Thoracic aorta (tissue), 2 donors: ENCODE measurements at regions not wholly inside any gene's neighbourhood (a gene's known extent, or its start where the extent isn't known, plus 50 kb on each side); places are given as distances from the start of the nearest gene placed in this dataset.

ENCODE experiments used
- ATAC-seq: fragments of 150-250 bp; one replicate; pipeline ENCODE4 v1.8.0; 2017; ENCODE audit warnings: low read depth; ENCODE audit not compliant: insufficient number of reproducible peaks, low FRiP score
- DNase-seq: peaks from one replicate; pipeline ENCODE4 v3.0.0-alpha.2; 2020; ENCODE audit warnings: low spot score
- H3K27ac ChIP-seq, 2 donors: fragments of 200-600 bp; sonication (generic); 1 replicate in 1 of 2; 2 replicates in 1 of 2; pipeline ENCODE4 v1.5.1; 2016; ENCODE audit warnings: mild to moderate bottlenecking in 2 of 2, moderate library complexity in 2 of 2
- H3K27me3 ChIP-seq: fragments of 200-600 bp; sonication (generic); replicated peaks from 2 replicates; pipeline ENCODE4 v1.6.0; 2016; ENCODE audit warnings: mild to moderate bottlenecking; ENCODE audit not compliant: insufficient read depth
- H3K36me3 ChIP-seq: fragments of 200-600 bp; sonication (generic); one replicate; pipeline ENCODE4 v1.5.1; 2016
- H3K4me1 ChIP-seq, 2 donors: fragments of 200-600 bp; sonication (generic); 1 replicate in 1 of 2; 2 replicates in 1 of 2; pipeline versions ENCODE4 v1.5.1 to v1.6.0; 2016; ENCODE audit warnings: low read depth in 2 of 2, mild to moderate bottlenecking in 1 of 2; ENCODE audit not compliant: control insufficient read depth in 1 of 2
- H3K4me3 ChIP-seq: fragments of 200-600 bp; sonication (generic); 2 replicates; pipeline ENCODE4 v1.5.1; 2016; ENCODE audit warnings: mild to moderate bottlenecking
- H3K9me3 ChIP-seq: fragments of 200-600 bp; sonication (generic); 2 replicates; pipeline ENCODE4 v1.5.1; 2016
- TF ChIP-seq, protein P1 (sequence below): fragments of 200-600 bp; sonication (generic); IDR thresholded peaks from one replicate; pipeline ENCODE4 v1.5.1; 2019; ENCODE audit warnings: antibody characterized with exemption

DNA sequence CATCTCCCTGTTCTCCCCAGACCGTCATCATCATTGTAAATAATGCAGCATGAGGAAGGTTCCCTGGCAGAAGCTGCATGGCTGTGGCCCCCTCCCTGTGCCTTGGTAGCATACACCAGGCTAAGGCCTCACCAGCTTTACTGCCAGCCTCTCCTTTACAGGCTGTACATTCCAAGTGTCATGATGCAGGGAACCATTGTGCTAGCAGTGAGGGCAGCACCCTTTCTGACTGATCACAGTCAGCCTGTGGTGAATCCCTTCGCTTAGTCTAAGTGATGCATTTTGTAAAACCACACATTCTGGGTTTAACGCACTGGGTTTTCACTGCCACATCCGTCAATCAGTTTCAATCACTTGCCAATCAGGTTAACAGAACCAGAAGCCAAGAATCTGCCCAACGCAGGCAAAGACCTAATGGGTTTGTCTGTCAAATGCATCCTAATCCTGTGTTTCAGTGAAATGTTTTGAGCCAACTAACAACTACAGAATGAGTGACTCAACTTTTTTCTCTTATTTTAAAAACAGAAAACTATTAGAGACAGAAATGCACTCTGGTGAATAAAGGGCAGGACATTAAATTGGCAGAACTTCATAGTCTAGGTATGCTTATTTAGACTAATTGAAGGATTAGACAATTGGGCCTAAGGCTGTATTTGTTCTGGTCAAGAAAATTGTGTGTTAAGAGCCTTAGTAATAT, 225.9 kb upstream of the DPH6 start:
- no peak for DNase-seq
- no peaks in the 10 kb centered on the region for H3K36me3 ChIP-seq
- no peak overlapping the region for H3K27ac ChIP-seq
- no peaks in the 10 kb centered on the region for H3K9me3 ChIP-seq
- TF ChIP-seq, protein P1, sequence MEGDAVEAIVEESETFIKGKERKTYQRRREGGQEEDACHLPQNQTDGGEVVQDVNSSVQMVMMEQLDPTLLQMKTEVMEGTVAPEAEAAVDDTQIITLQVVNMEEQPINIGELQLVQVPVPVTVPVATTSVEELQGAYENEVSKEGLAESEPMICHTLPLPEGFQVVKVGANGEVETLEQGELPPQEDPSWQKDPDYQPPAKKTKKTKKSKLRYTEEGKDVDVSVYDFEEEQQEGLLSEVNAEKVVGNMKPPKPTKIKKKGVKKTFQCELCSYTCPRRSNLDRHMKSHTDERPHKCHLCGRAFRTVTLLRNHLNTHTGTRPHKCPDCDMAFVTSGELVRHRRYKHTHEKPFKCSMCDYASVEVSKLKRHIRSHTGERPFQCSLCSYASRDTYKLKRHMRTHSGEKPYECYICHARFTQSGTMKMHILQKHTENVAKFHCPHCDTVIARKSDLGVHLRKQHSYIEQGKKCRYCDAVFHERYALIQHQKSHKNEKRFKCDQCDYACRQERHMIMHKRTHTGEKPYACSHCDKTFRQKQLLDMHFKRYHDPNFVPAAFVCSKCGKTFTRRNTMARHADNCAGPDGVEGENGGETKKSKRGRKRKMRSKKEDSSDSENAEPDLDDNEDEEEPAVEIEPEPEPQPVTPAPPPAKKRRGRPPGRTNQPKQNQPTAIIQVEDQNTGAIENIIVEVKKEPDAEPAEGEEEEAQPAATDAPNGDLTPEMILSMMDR = no peak
- no peak overlapping the region for H3K4me3 ChIP-seq
- H3K4me1 ChIP-seq = peaks cover 0 to 23% of the 10 kb centered on the region in 2 donors
- H3K27me3 ChIP-seq = no peaks in the 10 kb centered on the region
- ATAC-seq = no peak

DNA sequence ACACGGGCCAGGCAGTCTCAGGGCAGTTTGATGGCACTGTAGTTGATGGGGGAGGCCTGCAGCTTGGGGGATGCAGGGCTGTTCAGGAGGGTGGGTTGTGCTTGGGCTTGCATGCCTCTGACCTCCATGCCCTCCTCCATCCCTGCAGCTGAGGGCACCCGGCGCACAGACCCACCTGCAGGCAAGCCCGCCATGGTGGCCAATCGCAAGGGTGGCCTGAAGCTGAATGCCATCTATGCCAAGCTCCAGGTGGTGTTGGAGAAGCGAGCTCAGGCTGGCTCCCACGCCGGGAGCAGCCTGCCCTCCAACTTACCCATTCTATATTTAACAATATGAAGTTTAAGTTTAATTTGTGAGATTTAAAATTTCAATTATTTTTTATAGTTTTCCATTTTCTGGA, 228.7 kb upstream of the DPH6 start:
- Histone ChIP-seq H3K27ac (no peak overlapping the region), H3K27me3 (no peaks in the 10 kb centered on the region), H3K4me3 (no peak overlapping the region), H3K36me3 (no peaks in the 10 kb centered on the region), H3K4me1 (peaks cover 0 to 31% of the 10 kb centered on the region in 2 donors), H3K9me3 (no peaks in the 10 kb centered on the region)
- TF ChIP-seq, protein P1 = no peak
- ATAC-seq (no peak), DNase-seq (no peak)

DNA sequence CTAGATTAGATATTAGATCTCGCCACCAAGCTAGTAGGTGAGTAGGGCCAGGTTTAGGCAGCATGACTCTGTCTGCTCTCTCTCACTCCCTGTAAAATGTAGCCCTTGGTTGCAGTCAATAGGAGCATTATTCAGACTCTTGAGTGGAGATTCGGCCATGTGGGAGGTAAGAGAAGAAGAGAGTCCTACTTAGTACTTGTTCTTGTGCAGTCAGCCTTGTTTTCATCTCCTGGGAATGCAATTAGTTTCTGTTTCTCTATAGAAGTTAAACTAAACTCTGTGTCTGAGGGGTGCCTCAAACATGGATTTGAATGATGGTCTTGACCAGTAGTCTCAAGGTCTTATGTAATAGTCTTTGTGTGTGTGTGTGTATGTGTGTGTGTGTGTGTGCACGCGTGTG, 229.5 kb upstream of the DPH6 start:
- ATAC-seq = no peak
- H3K9me3 ChIP-seq = no peaks in the 10 kb centered on the region
- TF ChIP-seq, protein P1 = no peak
- H3K36me3 ChIP-seq = no peaks in the 10 kb centered on the region
- peaks cover 0 to 31% of the 10 kb centered on the region in 2 donors for H3K4me1 ChIP-seq
- DNase-seq = no peak
- no peaks in the 10 kb centered on the region for H3K27me3 ChIP-seq
- no peak overlapping the region for H3K27ac ChIP-seq
- no peak overlapping the region for H3K4me3 ChIP-seq

DNA sequence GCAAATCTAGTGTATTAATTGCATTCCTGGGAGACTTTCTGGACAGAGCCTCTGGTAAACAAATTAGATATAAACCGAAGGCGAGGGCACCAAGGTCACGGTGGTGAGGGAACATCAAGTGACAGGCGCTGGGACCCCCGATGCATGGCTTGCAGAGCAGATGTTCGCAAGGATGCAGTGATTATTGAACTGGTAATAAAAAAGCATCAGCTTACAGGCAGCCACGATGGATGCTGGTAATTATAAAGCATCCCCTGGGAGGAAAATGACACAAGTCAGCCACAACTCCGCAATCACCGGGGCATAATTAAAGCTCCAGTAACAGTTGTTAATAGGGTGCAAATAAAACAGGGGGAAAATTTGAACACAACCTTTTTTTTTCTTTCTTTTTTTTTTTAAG, 231.1 kb upstream of the DPH6 start:
- H3K36me3 ChIP-seq = no peaks in the 10 kb centered on the region
- no peak overlapping the region for H3K27ac ChIP-seq
- peaks cover 0 to 22% of the 10 kb centered on the region in 2 donors for H3K4me1 ChIP-seq
- TF ChIP-seq, protein P1 = no peak
- no peaks in the 10 kb centered on the region for H3K27me3 ChIP-seq
- no peaks in the 10 kb centered on the region for H3K9me3 ChIP-seq
- H3K4me3 ChIP-seq = no peak overlapping the region
- no peak for DNase-seq
- ATAC-seq = no peak

DNA sequence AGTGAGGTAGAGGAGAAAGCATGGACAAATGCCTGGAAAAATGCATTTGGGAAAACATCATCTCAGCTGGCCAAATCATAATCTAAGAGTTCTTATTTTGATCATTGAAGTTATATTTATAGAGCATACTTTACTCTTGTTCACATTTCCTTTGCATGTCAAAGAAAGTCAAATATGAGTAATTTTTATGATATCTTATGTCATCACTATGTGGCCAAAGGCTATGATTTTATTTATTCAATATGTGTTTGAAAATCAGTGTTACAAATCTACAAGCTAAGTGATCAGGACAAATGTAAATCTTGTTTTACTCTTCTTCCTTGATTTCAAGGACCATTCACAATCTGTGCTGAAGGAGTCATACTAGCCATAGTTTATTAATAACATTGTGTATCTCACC, 237.2 kb upstream of the DPH6 start:
- H3K27ac ChIP-seq = no peak overlapping the region
- H3K27me3 ChIP-seq = no peaks in the 10 kb centered on the region
- H3K4me1 ChIP-seq = peaks cover 0 to 7% of the 10 kb centered on the region in 2 donors
- H3K9me3 ChIP-seq = no peaks in the 10 kb centered on the region
- no peak for DNase-seq
- H3K4me3 ChIP-seq = no peak overlapping the region
- ATAC-seq = no peak
- TF ChIP-seq, protein P1 = no peak
- no peaks in the 10 kb centered on the region for H3K36me3 ChIP-seq
